GM23338 (cell line): ENCODE measurements at regions not wholly inside any gene's neighbourhood (a gene's known extent, or its start where the extent isn't known, plus 50 kb on each side); places are given as distances from the start of the nearest gene placed in this dataset.

Source experiments
- ATAC-seq: fragments of 200-7000 bp; cut with Tn5 transposase; 3 replicates; pipeline ENCODE4 v1.9.1; 2020
- DNase-seq: peaks from one replicate; pipeline ENCODE4 v3.0.0-alpha.2; 2015; ENCODE audit warnings: low spot score
- H2AFZ ChIP-seq: fragments of 200-600 bp; sonication (generic); 2 replicates; pipeline ENCODE4 v1.8.0; 2016; ENCODE audit warnings: antibody characterized with exemption, mild to moderate bottlenecking, moderate library complexity
- H3F3A ChIP-seq: fragments of 200-600 bp; sonication (generic); replicated peaks from 2 replicates; pipeline ENCODE4 v1.8.0; 2017; ENCODE audit warnings: antibody characterized with exemption, mixed run types, low read depth
- H3K27ac ChIP-seq: fragments of 200-600 bp; sonication (generic); 2 replicates; pipeline ENCODE4 v1.6.1; 2016; ENCODE audit warnings: low read depth
- H3K27me3 ChIP-seq: fragments of 200-600 bp; sonication (generic); 2 replicates; pipeline ENCODE4 v1.8.0; 2016; ENCODE audit warnings: mild to moderate bottlenecking, mixed run types, moderate library complexity; ENCODE audit not compliant: insufficient read depth
- H3K36me3 ChIP-seq: fragments of 200-600 bp; sonication (generic); 2 replicates; pipeline ENCODE4 v1.8.0; 2016; ENCODE audit warnings: mild to moderate bottlenecking; ENCODE audit not compliant: insufficient read depth
- H3K4me1 ChIP-seq: fragments of 200-600 bp; sonication (generic); 2 replicates; pipeline ENCODE4 v1.8.0; 2016; ENCODE audit warnings: mild to moderate bottlenecking, moderate library complexity; ENCODE audit not compliant: insufficient read depth
- H3K4me2 ChIP-seq: fragments of 200-600 bp; sonication (generic); 2 replicates; pipeline ENCODE4 v1.7.1; 2017; ENCODE audit warnings: mixed run types
- H3K4me3 ChIP-seq: fragments of 200-600 bp; sonication (generic); 2 replicates; pipeline ENCODE4 v1.6.1; 2016; ENCODE audit warnings: mixed run types
- H3K79me2 ChIP-seq: fragments of 200-600 bp; sonication (generic); replicated peaks from 2 replicates; pipeline ENCODE4 v1.8.0; 2017; ENCODE audit warnings: mild to moderate bottlenecking; ENCODE audit not compliant: insufficient read depth
- H3K9me2 ChIP-seq: fragments of 200-600 bp; sonication (generic); 2 replicates; pipeline ENCODE4 v1.8.0; 2017; ENCODE audit not compliant: insufficient read depth
- H4K20me1 ChIP-seq: fragments of 200-600 bp; sonication (generic); replicated peaks from 2 replicates; pipeline ENCODE4 v1.8.0; 2017; ENCODE audit warnings: mild to moderate bottlenecking; ENCODE audit not compliant: insufficient read depth
- H3K27ac Mint-ChIP-seq: 2 replicates; pipeline ENCODE4 v1.8.0; 2020; ENCODE audit warnings: inconsistent platforms, mild to moderate bottlenecking, moderate library complexity, mixed read lengths
- H3K27me3 Mint-ChIP-seq: 3 replicates; pipeline ENCODE4 v1.8.0; 2022; ENCODE audit warnings: low read depth, mild to moderate bottlenecking, moderate library complexity, mixed read lengths, inconsistent platforms; ENCODE audit not compliant: insufficient read depth, poor library complexity
- H3K36me3 Mint-ChIP-seq: 3 replicates; pipeline ENCODE4 v1.8.0; 2021; ENCODE audit warnings: low read depth, mild to moderate bottlenecking, inconsistent platforms, moderate library complexity, mixed read lengths
- H3K4me1 Mint-ChIP-seq: 3 replicates; pipeline ENCODE4 v1.8.0; 2020; ENCODE audit warnings: mild to moderate bottlenecking, inconsistent platforms, mixed read lengths
- H3K4me3 Mint-ChIP-seq: 3 replicates; pipeline ENCODE4 v1.8.0; 2021; ENCODE audit warnings: moderate library complexity, mild to moderate bottlenecking, inconsistent platforms, mixed read lengths
- H3K9me3 Mint-ChIP-seq: 3 replicates; pipeline ENCODE4 v1.8.0; 2020; ENCODE audit warnings: moderate library complexity, mild to moderate bottlenecking, inconsistent platforms, mixed read lengths
- CTCF ChIP-seq, 2 experiments: fragments of 200-600 bp in 1 of 2; sonication (generic) in 1 of 2; conservative IDR thresholded peaks; 2 replicates each; pipeline versions ENCODE4 v1.5.1 to v1.6.1; 2016 to 2017; ENCODE audit warnings: antibody characterized with exemption in 2 of 2, low read depth in 2 of 2, mild to moderate bottlenecking in 2 of 2, moderate library complexity in 1 of 2
- ETS1 ChIP-seq: IDR thresholded peaks from 2 replicates; pipeline ENCODE4 v1.6.1; 2016; ENCODE audit warnings: antibody characterized with exemption
- EZH2phosphoT487 ChIP-seq: fragments of 200-600 bp; sonication (generic); IDR thresholded peaks from one replicate; pipeline ENCODE4 v1.8.1; 2018; ENCODE audit warnings: antibody characterized with exemption; ENCODE audit not compliant: unreplicated experiment
- JUNB ChIP-seq: IDR thresholded peaks from one replicate; pipeline ENCODE4 v1.6.1; 2016; ENCODE audit warnings: antibody characterized with exemption; ENCODE audit not compliant: unreplicated experiment
- NANOG ChIP-seq: IDR thresholded peaks from 2 replicates; pipeline ENCODE4 v1.6.1; 2016; ENCODE audit warnings: antibody characterized with exemption, borderline replicate concordance
- ZNF114 ChIP-seq: fragments of 250-450 bp; sonication (Bioruptor Pico); IDR thresholded peaks from 2 replicates; pipeline ENCODE4 v1.5.0; 2020; ENCODE audit warnings: mild to moderate bottlenecking, moderate library complexity
- ZNF331 ChIP-seq: fragments of 250-450 bp; sonication (Bioruptor Pico); IDR thresholded peaks from 2 replicates; pipeline ENCODE4 v1.5.0; 2020; ENCODE audit warnings: low read depth, mild to moderate bottlenecking, moderate library complexity
- ZNF462 ChIP-seq: fragments of 250-450 bp; sonication (Bioruptor Pico); IDR thresholded peaks from 2 replicates; pipeline ENCODE4 v1.5.0; 2020; ENCODE audit warnings: mild to moderate bottlenecking, moderate library complexity

GRCh38 chr2:228867406-228867805 is 403.7 kb downstream of the PID1 start (continued):
- no peak for TF ChIP-seq ZNF462 (CRISPR knock-in tag)
- TF ChIP-seq JUNB: no peak
- no peak for TF ChIP-seq ETS1
- TF ChIP-seq CTCF (conservative IDR thresholded peaks at IDR 0.05; ENCODE audit: low read depth in 2 of 2): no peak

GRCh38 chr2:228866781-228867180 is 404.3 kb downstream of the PID1 start:
- peaks cover 11% of the 10 kb centered on the region; the same call in 1 of the 2 replicates for H3K4me1 ChIP-seq
- no peak overlapping the region for H3K27ac Mint-ChIP-seq
- ATAC-seq: no peak
- DNase-seq: no peak
- H3K36me3 ChIP-seq: no peaks in the 10 kb centered on the region
- no peak overlapping the region for H3K4me2 ChIP-seq
- H3K9me2 ChIP-seq: no peaks in the 10 kb centered on the region
- peaks cover 9% of the 10 kb centered on the region for H3K36me3 Mint-ChIP-seq
- H3F3A ChIP-seq: no peaks in the 10 kb centered on the region
- no peaks in the 10 kb centered on the region for H3K79me2 ChIP-seq
- H3K9me3 Mint-ChIP-seq: peaks cover 8% of the 10 kb centered on the region
- no peaks in the 10 kb centered on the region for H4K20me1 ChIP-seq
- no peaks in the 10 kb centered on the region for H3K27me3 ChIP-seq
- no peak overlapping the region for H3K27ac ChIP-seq
- H3K27me3 Mint-ChIP-seq: no peaks in the 10 kb centered on the region
- H3K4me3 Mint-ChIP-seq: no peak overlapping the region
- no peak overlapping the region for H2AFZ ChIP-seq
- no peak overlapping the region for H3K4me3 ChIP-seq
- peaks cover 16% of the 10 kb centered on the region for H3K4me1 Mint-ChIP-seq
- TF ChIP-seq NANOG (no peak), EZH2phosphoT487 (no peak), JUNB (no peak), ZNF331 (CRISPR knock-in tag) (no peak), CTCF (conservative IDR thresholded peaks at IDR 0.05; ENCODE audit: low read depth in 2 of 2) (no peak), ZNF114 (CRISPR knock-in tag) (no peak), ETS1 (no peak)
